T47D (cell line): ENCODE measurements at regions not wholly inside any gene's neighbourhood (a gene's known extent, or its start where the extent isn't known, plus 50 kb on each side); places are given as distances from the start of the nearest gene placed in this dataset.
"Not testable (repeated sequence)": the region's sequence is repeated elsewhere in the genome, so short reads cannot be mapped to it uniquely, and the experiment has no call there.

Experiments
- DNase-seq, 2 experiments: peaks; one replicate each; pipeline versions ENCODE4 v3.0.0 to v3.0.0-alpha.2; 2011 to 2012; ENCODE audit warnings: low read depth in 1 of 2, low spot score in 1 of 2
- JUND ChIP-seq: IDR thresholded peaks from 2 replicates; pipeline ENCODE4 v1.6.1; 2012; ENCODE audit warnings: low read depth
- in situ Hi-C: cut with HindIII; loops from 2 replicates; pipeline ENCODE4 v1.10.0; 2016; ENCODE audit warnings: low sequenced_read_pairs, low pct_unique_long_range_greater_than_20kb

DNA sequence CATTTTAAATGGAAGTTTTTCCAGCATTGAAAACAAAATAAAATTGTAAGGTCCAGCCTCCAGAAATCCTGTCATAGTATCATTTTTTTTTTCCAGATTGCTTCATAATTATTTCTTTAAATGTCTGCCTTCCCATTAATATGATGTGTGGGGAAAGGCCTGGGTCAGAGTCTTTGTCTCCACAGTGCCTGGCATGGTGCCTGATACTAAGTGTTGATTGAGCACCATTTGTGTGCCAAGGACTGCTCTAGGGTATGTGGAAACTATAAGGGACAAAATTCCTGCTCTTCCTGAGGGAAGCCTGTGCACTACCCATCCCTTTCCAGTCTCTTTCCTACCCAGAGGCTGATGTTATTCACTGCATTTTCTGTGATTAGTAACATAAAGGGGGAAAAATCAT lies 53.1 kb upstream of the BEND4 start:
- in situ Hi-C loops = no loop called here
- TF ChIP-seq JUND = no peak
- DNase-seq = no peak

DNA sequence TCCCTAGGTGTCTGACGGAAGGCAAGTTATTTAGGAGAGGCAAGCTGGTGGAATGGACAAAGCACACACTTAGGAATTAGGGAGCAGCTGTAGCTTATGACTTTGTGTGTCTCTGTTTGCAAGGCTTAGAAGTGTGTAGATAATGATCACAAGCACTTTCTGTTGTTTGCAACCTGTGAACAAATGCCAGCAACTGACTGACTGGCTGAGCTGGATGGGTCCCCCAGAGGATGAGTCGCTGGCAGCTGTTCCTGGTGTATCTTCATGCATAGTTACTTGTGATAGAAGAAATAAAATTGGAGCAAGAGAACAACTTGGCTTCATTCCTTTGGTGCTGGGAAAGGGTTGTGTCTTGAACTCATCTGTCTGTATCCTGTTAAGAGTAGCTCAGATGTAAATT lies 64.2 kb upstream of the BEND4 start:
- in situ Hi-C loops = no loop called here
- no peak for TF ChIP-seq JUND
- DNase-seq = peak in 1 of 2 experiments; percentile 69

DNA sequence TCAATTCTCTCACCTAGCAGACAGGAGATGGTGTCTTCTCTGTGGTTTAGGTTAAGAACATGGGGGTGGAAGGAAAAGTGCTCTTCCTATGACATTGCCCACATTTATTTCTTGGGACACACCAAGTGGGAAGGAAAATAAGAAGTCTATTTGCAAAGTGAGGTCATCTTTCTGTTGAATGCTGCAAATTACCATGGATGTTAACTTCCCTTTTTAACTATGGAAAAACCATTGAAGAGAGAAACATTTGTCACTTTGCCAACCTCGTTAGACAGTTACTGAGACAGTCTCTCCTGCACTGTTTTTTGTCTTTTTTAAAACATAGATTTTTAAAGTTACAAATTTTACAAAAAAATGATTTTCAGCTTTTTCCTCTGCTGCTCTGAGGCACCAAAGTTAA lies 72.8 kb upstream of the BEND4 start:
- TF ChIP-seq JUND = no peak
- DNase-seq = no peak
- in situ Hi-C loops = no loop called here

DNA sequence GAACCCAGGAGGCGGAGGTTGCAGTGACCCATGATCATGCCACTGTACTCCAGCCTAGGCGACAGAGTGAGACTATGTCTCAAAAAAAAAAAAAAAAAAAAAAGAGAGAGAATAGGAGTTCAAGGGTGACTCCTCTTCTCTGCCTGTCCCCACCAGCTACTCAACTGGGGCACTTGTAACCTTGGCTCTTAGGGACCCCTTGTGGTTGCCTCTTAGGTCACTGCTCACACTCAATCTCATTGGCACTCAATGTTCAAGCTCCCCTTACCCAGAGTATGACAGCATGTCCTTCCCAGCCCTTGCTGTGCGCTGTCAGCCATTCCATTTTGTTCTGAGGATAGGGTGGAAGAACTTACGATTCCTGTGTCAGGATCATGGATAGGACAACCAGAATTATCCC lies 82.4 kb upstream of the BEND4 start:
- no peak for DNase-seq
- in situ Hi-C loops = no loop called here
- TF ChIP-seq JUND = no peak

DNA sequence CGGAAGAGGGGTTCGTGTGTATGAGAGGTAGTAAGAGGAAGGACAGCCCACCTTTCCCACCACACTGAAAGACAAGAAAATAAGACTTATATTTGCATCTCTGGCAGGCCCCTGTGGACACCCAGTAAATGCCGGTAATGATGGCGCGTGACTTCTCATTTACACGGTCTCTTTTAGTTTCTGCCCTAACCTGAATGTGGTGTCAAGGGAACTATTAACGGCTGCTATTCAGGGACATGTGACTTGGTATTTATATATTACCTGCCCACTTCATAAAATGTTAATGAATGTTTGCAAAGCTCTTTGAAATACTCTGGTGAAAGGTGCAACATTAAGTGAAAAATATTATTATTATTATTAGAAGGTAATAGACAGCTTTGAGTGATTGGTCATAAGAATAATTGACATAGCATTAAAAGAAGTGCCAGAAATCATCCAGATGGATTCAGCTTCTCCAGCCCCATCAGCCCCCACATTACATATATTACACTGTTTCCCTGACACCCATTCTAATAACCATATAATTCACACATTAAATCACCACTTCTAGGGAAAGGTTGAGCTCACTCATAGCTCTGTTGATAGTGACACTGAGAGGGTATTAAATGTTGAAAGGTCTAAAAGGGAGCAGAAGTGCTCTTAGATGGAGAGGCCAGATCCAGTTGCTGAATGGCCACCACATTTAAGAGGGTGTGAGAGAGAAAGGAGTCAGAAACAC lies 83.0 kb upstream of the BEND4 start:
- TF ChIP-seq JUND = no peak
- in situ Hi-C loops = no loop called here
- DNase-seq = no peak

DNA sequence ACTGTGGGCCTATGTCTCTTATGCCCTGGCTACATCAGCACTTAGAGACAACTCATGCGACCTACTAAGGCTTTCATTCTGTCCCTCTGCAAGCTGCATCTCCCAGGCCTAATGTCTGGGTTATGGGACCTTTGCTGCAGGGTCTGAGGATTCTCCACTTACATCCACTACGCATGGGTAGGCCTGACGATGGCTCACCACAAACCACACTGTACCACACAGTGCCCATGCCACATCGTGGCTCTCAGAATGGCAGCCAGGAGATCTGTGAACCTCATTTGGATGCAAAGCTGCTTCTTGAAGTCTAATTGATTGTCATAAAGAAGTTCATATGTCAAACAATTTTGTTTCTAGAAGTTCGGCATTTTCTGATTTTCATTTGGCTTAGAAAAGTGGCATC lies 84.6 kb upstream of the BEND4 start:
- no peak for TF ChIP-seq JUND
- in situ Hi-C loops = no loop called here
- DNase-seq = no peak

DNA sequence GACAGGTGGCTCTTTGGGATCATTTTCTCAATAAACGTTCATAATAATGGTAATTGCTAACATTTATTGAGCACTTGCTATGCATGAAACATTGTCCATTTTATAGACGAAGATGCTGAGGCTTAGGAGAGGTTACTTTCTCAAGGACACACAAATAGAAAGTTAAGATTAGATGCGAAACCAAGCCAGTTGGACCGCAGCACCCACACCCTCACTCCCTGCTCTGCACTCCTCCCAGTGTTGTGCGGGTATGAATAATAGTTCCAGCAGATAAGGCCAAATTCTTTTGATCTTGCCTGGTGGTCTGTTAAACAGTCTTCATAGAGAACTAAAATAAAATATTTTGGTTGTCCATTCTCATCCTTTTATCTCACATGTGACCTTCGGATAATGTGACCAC lies 85.0 kb upstream of the BEND4 start:
- DNase-seq = no peak
- TF ChIP-seq JUND = no peak
- in situ Hi-C loops = no loop called here

DNA sequence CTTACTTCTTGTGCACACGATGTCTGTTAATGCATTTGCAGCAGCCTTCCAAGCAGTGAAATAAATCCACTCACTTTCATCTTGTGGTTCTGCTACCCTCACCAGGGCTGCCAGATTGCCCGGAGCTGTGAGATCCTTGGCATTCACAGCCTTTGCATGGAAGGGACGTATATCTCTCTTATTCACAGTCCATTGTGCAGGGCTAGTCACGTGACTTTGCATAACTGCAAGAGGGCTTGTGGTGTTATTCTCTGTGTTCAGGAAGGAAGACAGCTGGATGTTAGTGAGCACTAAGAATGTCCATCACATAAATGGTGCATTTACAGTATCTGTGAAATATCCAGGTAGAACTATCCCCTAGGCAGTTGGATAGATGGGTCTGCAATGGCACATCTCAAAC lies 96.5 kb upstream of the BEND4 start:
- DNase-seq = no peak
- no peak for TF ChIP-seq JUND
- in situ Hi-C loops = no loop called here

DNA sequence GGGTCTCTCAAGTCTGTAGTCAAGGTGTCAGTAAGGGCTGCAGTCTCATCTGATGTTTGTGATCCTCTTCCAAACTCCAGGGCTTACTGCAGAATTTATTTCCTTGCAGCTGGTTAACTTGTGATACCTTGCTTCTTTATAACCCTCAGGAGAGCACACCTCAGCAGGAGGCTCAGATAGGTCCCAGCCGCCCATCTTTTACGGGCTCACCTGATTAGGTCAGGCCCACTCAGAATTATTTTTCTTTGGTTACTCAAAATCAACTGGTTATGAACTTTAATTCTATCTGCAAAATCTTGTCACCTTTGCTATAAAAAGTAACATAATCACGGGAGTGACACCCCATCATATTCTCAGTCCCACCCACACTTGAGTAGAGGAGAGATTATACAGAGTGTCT lies 99.9 kb upstream of the BEND4 start:
- DNase-seq = no peak
- no peak for TF ChIP-seq JUND
- in situ Hi-C loops = no loop called here

DNA sequence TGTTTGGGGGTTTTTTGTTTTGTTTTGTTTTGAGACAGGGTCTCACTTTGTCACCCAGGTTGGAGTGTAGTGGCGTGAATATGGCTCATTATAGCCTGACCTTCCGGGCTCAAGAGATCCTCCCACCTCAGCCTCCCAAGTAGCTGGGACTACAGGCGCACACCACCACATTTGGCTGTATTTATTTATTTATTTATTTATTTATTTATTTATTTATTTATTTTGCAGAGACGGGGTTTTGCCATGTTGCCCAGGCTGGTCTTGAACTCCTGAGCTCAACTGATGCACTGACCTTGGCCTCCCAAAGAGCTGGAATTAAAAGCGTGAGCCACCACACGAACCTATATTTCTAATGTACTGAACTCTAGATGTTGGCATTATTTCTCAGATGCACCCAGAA lies 105.2 kb upstream of the BEND4 start:
- in situ Hi-C loops, DNase-seq: not testable (repeated sequence)

DNA sequence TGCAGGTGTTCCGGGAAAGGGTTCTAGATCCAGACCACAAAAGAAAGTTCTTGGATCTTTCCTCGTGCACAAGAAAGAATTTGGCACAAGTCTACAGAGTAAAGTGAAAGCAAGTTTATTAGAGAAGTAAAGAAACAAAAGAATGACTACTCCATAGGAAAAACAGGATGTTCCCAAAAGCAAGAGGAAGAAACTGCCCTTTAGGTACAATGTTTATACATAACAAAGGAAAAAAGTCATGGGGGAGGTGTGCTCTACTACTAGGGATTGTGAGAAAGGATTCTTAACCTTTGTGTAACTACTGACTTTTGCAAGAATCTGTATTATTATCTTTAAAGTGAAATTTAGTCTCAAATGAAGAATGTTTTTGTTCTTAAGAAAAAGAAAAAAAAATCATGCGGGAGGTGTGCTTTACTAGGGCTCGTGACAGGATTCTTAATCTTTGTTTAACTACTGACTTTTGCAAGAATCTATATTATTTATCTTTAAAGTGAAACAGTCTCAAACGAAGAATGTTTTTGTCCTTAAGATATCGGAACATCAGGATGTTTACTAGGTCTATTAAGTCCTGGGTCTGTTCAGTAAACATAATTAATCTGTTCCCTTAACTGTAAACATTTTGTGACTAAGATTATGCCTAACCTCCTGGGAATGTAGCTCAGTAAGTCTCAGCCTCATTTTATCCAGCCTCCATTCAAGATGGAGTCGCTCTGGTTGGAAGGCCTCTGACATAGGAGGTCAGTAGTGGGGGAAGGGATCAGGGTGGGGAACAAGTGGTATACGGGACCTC lies 110.4 kb upstream of the BEND4 start:
- TF ChIP-seq JUND = no peak
- in situ Hi-C loops = no loop called here
- no peak for DNase-seq

DNA sequence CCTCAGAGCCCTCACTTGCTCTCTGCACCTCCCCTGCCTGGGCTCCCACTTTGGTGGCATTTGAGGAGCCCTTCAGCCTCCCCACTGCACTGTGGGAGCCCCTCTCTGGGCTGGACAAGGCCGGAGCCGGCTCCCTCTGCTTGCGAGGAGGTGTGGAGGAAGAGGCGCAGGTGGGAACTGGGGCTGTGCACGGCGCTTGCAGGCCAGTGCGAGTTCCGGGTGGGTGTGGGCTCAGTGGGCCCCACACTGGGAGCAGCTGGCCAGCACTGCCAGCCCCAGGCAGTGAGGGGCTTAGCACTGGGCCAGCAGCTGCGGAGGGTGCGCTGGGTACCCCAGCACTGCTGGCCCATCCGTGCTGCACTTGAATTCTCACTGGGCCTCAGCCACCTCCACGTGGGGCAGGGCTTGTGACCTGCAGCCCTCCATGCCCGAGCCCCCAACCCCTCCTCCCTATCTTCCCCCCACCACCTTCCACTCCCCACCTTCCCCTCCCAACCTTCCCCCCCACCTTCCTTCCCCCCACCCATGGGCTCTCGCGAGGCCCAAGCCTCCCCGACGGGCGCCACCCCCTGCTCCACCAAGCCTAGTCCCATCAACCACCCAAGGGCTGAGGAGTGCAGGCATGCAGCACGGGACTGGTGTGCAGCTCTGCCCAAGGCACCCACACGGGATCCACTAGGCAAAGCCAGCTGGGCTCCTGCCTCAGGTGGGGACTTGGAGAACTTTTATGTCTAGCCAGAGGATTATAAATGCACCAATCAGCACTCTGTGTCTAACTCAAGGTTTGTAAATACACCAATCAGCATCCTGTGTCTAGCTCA lies 113.5 kb upstream of the BEND4 start:
- in situ Hi-C loops = no loop called here

DNA sequence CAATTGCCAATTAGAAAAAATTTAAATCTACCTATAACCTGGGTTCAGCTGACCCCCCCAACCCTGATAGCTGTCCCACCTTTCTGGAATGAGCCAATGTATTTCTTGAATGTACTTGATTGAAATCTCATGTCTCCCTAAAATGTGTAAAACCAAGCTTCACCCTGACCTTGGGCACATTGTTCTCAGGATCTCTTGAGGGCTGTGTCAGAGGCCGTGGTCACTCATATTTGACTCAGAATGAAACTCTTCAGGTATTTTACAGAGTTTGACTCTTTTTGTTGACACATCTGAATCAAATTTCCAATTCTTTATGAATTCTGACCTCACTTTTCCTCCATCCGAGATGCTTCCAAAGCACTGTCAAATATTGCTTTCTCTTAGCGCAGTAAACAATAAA lies 115.3 kb upstream of the BEND4 start:
- in situ Hi-C loops = no loop called here

More for the DNA sequence above, 113.5 kb upstream of the BEND4 start:
- no peak for TF ChIP-seq JUND
- no peak for DNase-seq

More for the DNA sequence above, 115.3 kb upstream of the BEND4 start:
- no peak for DNase-seq
- no peak for TF ChIP-seq JUND
